ENCODE measurements at regions not wholly inside any gene's neighbourhood (a gene's known extent, or its start where the extent isn't known, plus 50 kb on each side); places are given as distances from the start of the nearest gene placed in this dataset.

- DNase-seq, result no peak
- Histone ChIP-seq H3K36me3 (no peaks in the 10 kb centered on the region), H3K4me1 (peaks cover 0 to 5% (median 0%) of the 10 kb centered on the region in 4 donors), H3K27ac (no peak overlapping the region), H3K4me3 (no peak overlapping the region), H3K27me3 (no peaks in the 10 kb centered on the region), H3K9me3 (no peaks in the 10 kb centered on the region)
- intact Hi-C loops (cut with DNase I; ENCODE audit: low total_unique reads), result no loop called here
- no peak for TF ChIP-seq CTCF (IDR thresholded peaks at IDR 0.05)
Measured at GRCh38 chr18:6607343-6607742, 122.2 kb upstream of the ARHGAP28 start.

- H3K27ac ChIP-seq, result no peak overlapping the region
- H3K9me3 ChIP-seq, result no peaks in the 10 kb centered on the region
- intact Hi-C loops (cut with DNase I; ENCODE audit: low total_unique reads), result no loop called here
- TF ChIP-seq CTCF (IDR thresholded peaks at IDR 0.05), result no peak
- no peak overlapping the region for H3K4me3 ChIP-seq
- H3K36me3 ChIP-seq, result no peaks in the 10 kb centered on the region
- peaks cover 0 to 5% (median 0%) of the 10 kb centered on the region in 4 donors for H3K4me1 ChIP-seq
- no peak for DNase-seq
- H3K27me3 ChIP-seq, result no peaks in the 10 kb centered on the region
Measured at GRCh38 chr18:6609666-6610264, 119.8 kb upstream of the ARHGAP28 start.

GRCh38 chr18:6610466-6610865 lies 119.0 kb upstream of the ARHGAP28 start:
- intact Hi-C loops (cut with DNase I; ENCODE audit: low total_unique reads), result no loop called here
- Histone ChIP-seq H3K36me3 (no peaks in the 10 kb centered on the region), H3K9me3 (no peaks in the 10 kb centered on the region), H3K4me1 (peaks cover 0 to 5% (median 0%) of the 10 kb centered on the region in 4 donors), H3K27me3 (no peaks in the 10 kb centered on the region), H3K27ac (no peak overlapping the region), H3K4me3 (no peak overlapping the region)
- TF ChIP-seq CTCF (IDR thresholded peaks at IDR 0.05), result no peak
- no peak for DNase-seq

GRCh38 chr18:6613581-6613980 lies 115.9 kb upstream of the ARHGAP28 start:
- Histone ChIP-seq H3K4me1 (peaks cover 0 to 5% (median 0%) of the 10 kb centered on the region in 4 donors), H3K4me3 (no peak overlapping the region), H3K9me3 (no peaks in the 10 kb centered on the region), H3K27me3 (no peaks in the 10 kb centered on the region), H3K36me3 (no peaks in the 10 kb centered on the region), H3K27ac (no peak overlapping the region)
- no peak for DNase-seq
- intact Hi-C loops (cut with DNase I; ENCODE audit: low total_unique reads), result no loop called here
- TF ChIP-seq CTCF (IDR thresholded peaks at IDR 0.05), result no peak

- H3K27ac ChIP-seq, result no peak overlapping the region
- intact Hi-C loops (cut with DNase I; ENCODE audit: low total_unique reads), result no loop called here
- no peak for DNase-seq
- H3K4me3 ChIP-seq, result no peak overlapping the region
- no peaks in the 10 kb centered on the region for H3K9me3 ChIP-seq
- no peaks in the 10 kb centered on the region for H3K36me3 ChIP-seq
- H3K27me3 ChIP-seq, result no peaks in the 10 kb centered on the region
- peaks cover 0 to 5% (median 0%) of the 10 kb centered on the region in 4 donors for H3K4me1 ChIP-seq
- TF ChIP-seq CTCF (IDR thresholded peaks at IDR 0.05), result no peak
Measured at GRCh38 chr18:6614952-6615351, 114.6 kb upstream of the ARHGAP28 start.

- TF ChIP-seq CTCF (IDR thresholded peaks at IDR 0.05), result no peak
- Histone ChIP-seq H3K27me3 (no peaks in the 10 kb centered on the region), H3K36me3 (no peaks in the 10 kb centered on the region), H3K4me1 (no peaks in the 10 kb centered on the region), H3K4me3 (no peak overlapping the region), H3K27ac (no peak overlapping the region), H3K9me3 (no peaks in the 10 kb centered on the region)
- no peak for DNase-seq
- intact Hi-C loops (cut with DNase I; ENCODE audit: low total_unique reads), result no loop called here
Measured at GRCh38 chr18:6616981-6617380, 112.5 kb upstream of the ARHGAP28 start.

All from tibial artery (tissue), 4 donors.